GM21526 (cell line): ENCODE measurements at regions not wholly inside any gene's neighbourhood (a gene's known extent, or its start where the extent isn't known, plus 50 kb on each side); places are given as distances from the start of the nearest gene placed in this dataset.

ENCODE experiments used
- ATAC-seq: cut with Tn5 transposase; IDR thresholded peaks from one replicate; pipeline ENCODE4 v1.9.1; 2021; ENCODE audit warnings: moderate library complexity; ENCODE audit not compliant: unreplicated experiment, low FRiP score

- no peak for ATAC-seq
These were observed 1153.6 kb downstream of the FSTL5 start for GRCh38 chr4:161010227-161010626.
